SK-N-SH treated with all-trans-retinoic acid at 6 μM for 48 hours (cell line): ENCODE measurements at regions not wholly inside any gene's neighbourhood (a gene's known extent, or its start where the extent isn't known, plus 50 kb on each side); places are given as distances from the start of the nearest gene placed in this dataset.

ENCODE experiments used
- ATAC-seq: fragments of 200-7000 bp; cut with Tn5 transposase; 3 replicates; pipeline ENCODE4 v1.9.1; 2020; ENCODE audit warnings: mild to moderate bottlenecking, moderate library complexity
- ARNTL ChIP-seq: fragments of 450-650 bp; formaldehyde crosslinking; IDR thresholded peaks from 2 replicates; pipeline ENCODE4 v1.5.0; 2020; ENCODE audit warnings: low read depth, mild to moderate bottlenecking, moderate library complexity, borderline replicate concordance
- BACH2 ChIP-seq: fragments of 250-450 bp; sonication (Bioruptor Pico); IDR thresholded peaks from 2 replicates; pipeline ENCODE4 v1.9.0; 2021; ENCODE audit warnings: mild to moderate bottlenecking, borderline replicate concordance
- CSDC2 ChIP-seq: fragments of 250-450 bp; sonication (Bioruptor Pico); IDR thresholded peaks from 2 replicates; pipeline ENCODE4 v1.5.0; 2020; ENCODE audit warnings: mild to moderate bottlenecking, moderate library complexity
- ESRRG ChIP-seq: fragments of 250-450 bp; sonication (Bioruptor Pico); IDR thresholded peaks from 2 replicates; pipeline ENCODE4 v1.6.1; 2021; ENCODE audit warnings: mild to moderate bottlenecking
- GLIS3 ChIP-seq: fragments of 250-450 bp; sonication (Bioruptor Pico); IDR thresholded peaks from 2 replicates; pipeline ENCODE4 v1.5.0; 2020; ENCODE audit warnings: mild to moderate bottlenecking, moderate library complexity
- ISL1 ChIP-seq: fragments of 250-450 bp; sonication (Bioruptor Pico); IDR thresholded peaks from 2 replicates; pipeline ENCODE4 v2.1.2; 2022; ENCODE audit warnings: mild to moderate bottlenecking, moderate library complexity
- OSR1 ChIP-seq: fragments of 250-450 bp; sonication (Bioruptor Pico); IDR thresholded peaks from 2 replicates; pipeline ENCODE4 v1.8.0; 2022; ENCODE audit warnings: moderate library complexity, mild to moderate bottlenecking, inconsistent platforms
- PATZ1 ChIP-seq: fragments of 250-450 bp; sonication (Bioruptor Pico); IDR thresholded peaks from 2 replicates; pipeline ENCODE4 v1.8.0; 2020; ENCODE audit warnings: mild to moderate bottlenecking, moderate library complexity, borderline replicate concordance
- POU6F1 ChIP-seq: fragments of 250-450 bp; sonication (Bioruptor Pico); IDR thresholded peaks from 2 replicates; pipeline ENCODE4 v1.8.0; 2021; ENCODE audit warnings: low read depth, mild to moderate bottlenecking, moderate library complexity, borderline replicate concordance
- PPARA ChIP-seq: fragments of 250-450 bp; sonication (Bioruptor Pico); IDR thresholded peaks from 2 replicates; pipeline ENCODE4 v1.5.0; 2020; ENCODE audit warnings: mild to moderate bottlenecking, borderline replicate concordance
- RARB ChIP-seq: fragments of 250-450 bp; sonication (Bioruptor Pico); IDR thresholded peaks from 2 replicates; pipeline ENCODE4 v1.8.0; 2021; ENCODE audit warnings: mild to moderate bottlenecking, moderate library complexity
- SNAI2 ChIP-seq: fragments of 250-450 bp; sonication (Bioruptor Pico); IDR thresholded peaks from 2 replicates; pipeline ENCODE4 v1.5.0; 2020; ENCODE audit warnings: mild to moderate bottlenecking, moderate library complexity
- TCF4 ChIP-seq: fragments of 250-450 bp; sonication (Bioruptor Pico); IDR thresholded peaks from 2 replicates; pipeline ENCODE4 v1.8.0; 2021; ENCODE audit warnings: mild to moderate bottlenecking, moderate library complexity, borderline replicate concordance
- TOX ChIP-seq: fragments of 250-450 bp; sonication (Bioruptor Pico); IDR thresholded peaks from 2 replicates; pipeline ENCODE4 v1.8.0; 2021; ENCODE audit warnings: mild to moderate bottlenecking, moderate library complexity, borderline replicate concordance
- TSHZ2 ChIP-seq: fragments of 250-450 bp; sonication (Bioruptor Pico); IDR thresholded peaks from 2 replicates; pipeline ENCODE4 v1.5.0; 2020; ENCODE audit warnings: mild to moderate bottlenecking, moderate library complexity
- ZFP3 ChIP-seq: fragments of 250-450 bp; sonication (Bioruptor Pico); IDR thresholded peaks from 2 replicates; pipeline ENCODE4 v1.5.0; 2020; ENCODE audit warnings: mild to moderate bottlenecking, moderate library complexity
- ZFP30 ChIP-seq: fragments of 450-650 bp; formaldehyde crosslinking; IDR thresholded peaks from 2 replicates; pipeline ENCODE4 v1.5.0; 2022; ENCODE audit warnings: mild to moderate bottlenecking, moderate library complexity
- ZNF565 ChIP-seq: fragments of 450-650 bp; formaldehyde crosslinking; conservative IDR thresholded peaks from 2 replicates; pipeline ENCODE4 v1.5.0; 2020; ENCODE audit warnings: low read depth, mild to moderate bottlenecking, moderate library complexity
- ZNF70 ChIP-seq: fragments of 450-650 bp; formaldehyde crosslinking; IDR thresholded peaks from 2 replicates; pipeline ENCODE4 v1.5.0; 2020; ENCODE audit warnings: mild to moderate bottlenecking, moderate library complexity
- ZNF8 ChIP-seq: fragments of 450-650 bp; formaldehyde crosslinking; IDR thresholded peaks from 2 replicates; pipeline ENCODE4 v1.5.0; 2020; ENCODE audit warnings: mild to moderate bottlenecking, moderate library complexity
- TF ChIP-seq, protein P1 (sequence below): fragments of 250-450 bp; sonication (Bioruptor Pico); IDR thresholded peaks from 2 replicates; pipeline ENCODE4 v1.5.1; 2021; ENCODE audit warnings: mild to moderate bottlenecking, moderate library complexity

- TF ChIP-seq ISL1 (CRISPR knock-in tag) = peak; percentile 44
- no peak for TF ChIP-seq OSR1 (CRISPR knock-in tag)
- ATAC-seq = no peak
Observed at GRCh38 chr13:106277484-106278154, 257.8 kb downstream of the EFNB2 start.

DNA sequence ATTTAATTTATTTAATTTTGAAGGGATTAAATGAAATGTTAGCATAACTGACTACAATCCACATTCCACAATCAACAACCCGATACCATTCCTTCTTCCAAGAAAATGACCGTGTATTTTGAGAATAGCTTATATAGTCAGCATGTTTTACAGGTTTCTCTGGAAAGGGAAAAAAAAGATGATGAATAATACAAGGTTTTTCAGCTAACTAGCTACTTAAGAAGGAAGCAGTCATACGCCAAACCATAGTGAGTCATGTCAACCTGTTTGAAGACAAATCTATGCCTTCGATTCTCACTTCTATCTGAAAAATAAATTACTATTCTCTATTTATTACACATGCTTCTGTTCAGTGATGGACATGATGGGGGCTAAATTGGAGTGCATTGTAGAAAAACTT, 258.6 kb downstream of the EFNB2 start:
- ATAC-seq = no peak
- TF ChIP-seq ZNF70 (CRISPR knock-in tag) (no peak), BACH2 (CRISPR knock-in tag) (no peak), ARNTL (CRISPR knock-in tag) (no peak), CSDC2 (CRISPR knock-in tag) (no peak), ESRRG (no peak), POU6F1 (CRISPR knock-in tag) (no peak), RARB (CRISPR knock-in tag) (no peak), ISL1 (CRISPR knock-in tag) (no peak), ZFP30 (CRISPR knock-in tag) (no peak), PPARA (no peak), ZFP3 (no peak), GLIS3 (no peak), TCF4 (CRISPR knock-in tag) (no peak), TSHZ2 (CRISPR knock-in tag) (no peak), PATZ1 (CRISPR knock-in tag) (no peak)
- TF ChIP-seq, protein P1, sequence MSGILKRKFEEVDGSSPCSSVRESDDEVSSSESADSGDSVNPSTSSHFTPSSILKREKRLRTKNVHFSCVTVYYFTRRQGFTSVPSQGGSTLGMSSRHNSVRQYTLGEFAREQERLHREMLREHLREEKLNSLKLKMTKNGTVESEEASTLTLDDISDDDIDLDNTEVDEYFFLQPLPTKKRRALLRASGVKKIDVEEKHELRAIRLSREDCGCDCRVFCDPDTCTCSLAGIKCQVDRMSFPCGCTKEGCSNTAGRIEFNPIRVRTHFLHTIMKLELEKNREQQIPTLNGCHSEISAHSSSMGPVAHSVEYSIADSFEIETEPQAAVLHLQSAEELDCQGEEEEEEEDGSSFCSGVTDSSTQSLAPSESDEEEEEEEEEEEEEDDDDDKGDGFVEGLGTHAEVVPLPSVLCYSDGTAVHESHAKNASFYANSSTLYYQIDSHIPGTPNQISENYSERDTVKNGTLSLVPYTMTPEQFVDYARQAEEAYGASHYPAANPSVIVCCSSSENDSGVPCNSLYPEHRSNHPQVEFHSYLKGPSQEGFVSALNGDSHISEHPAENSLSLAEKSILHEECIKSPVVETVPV (CRISPR knock-in tag) = no peak

- peak; percentile 76 for ATAC-seq
- TF ChIP-seq RARB (CRISPR knock-in tag) (no peak), ESRRG (no peak), ZFP30 (CRISPR knock-in tag) (no peak), TOX (no peak), OSR1 (CRISPR knock-in tag) (no peak), ISL1 (CRISPR knock-in tag) (no peak), ZNF565 (CRISPR knock-in tag) (no peak), ZFP3 (no peak), ZNF8 (no peak), SNAI2 (CRISPR knock-in tag) (no peak), PATZ1 (CRISPR knock-in tag) (no peak), PPARA (no peak)
Observed at GRCh38 chr13:106275446-106276032, 259.9 kb downstream of the EFNB2 start.
